ENCODE measurements at regions not wholly inside any gene's neighbourhood (a gene's known extent, or its start where the extent isn't known, plus 50 kb on each side); places are given as distances from the start of the nearest gene placed in this dataset.

DNA sequence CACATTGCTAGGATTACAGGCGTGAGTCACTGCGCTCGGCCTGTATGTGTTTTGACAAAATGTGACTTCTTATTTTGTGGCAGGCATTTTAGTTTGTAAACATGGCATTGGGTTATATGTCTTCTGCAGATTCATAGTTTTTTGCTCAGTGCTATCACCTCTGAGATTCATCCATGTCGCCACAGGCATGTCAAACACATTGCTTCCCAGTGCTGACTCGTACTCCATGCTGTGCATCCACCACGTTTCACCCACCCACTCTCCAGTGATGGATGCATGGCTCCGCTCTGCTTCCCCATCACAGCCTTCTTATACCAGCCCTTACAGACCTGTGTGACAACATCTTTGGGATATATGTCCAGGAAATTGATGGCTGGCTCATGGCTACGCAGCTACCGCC lies 158.8 kb downstream of the GAS1 start:
- H3F3A ChIP-seq (ENCODE audit: insufficient read depth, low read length), result no peaks in the 10 kb centered on the region

DNA sequence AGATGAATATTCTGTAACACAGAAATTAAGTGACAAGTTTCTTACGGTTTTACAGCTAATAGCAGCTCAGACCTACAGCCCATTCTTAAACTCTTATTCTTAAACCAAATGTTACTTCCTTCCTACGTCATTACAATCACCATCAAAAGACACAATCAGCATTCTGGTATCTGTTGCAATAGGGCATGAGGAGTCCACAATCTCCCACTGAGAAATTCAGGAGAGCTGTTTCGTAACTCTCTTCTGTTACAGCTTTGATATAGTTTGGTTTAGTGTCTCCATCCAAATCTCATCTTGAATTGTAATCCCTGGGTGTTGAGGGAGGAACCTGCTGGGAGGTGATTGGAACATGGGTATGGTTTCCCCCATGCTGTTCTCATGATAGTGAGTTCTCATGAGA lies 163.4 kb downstream of the GAS1 start:
- no peaks in the 10 kb centered on the region for H3K27me3 ChIP-seq (ENCODE audit: insufficient read depth, low read length)
- TF ChIP-seq, protein P1, sequence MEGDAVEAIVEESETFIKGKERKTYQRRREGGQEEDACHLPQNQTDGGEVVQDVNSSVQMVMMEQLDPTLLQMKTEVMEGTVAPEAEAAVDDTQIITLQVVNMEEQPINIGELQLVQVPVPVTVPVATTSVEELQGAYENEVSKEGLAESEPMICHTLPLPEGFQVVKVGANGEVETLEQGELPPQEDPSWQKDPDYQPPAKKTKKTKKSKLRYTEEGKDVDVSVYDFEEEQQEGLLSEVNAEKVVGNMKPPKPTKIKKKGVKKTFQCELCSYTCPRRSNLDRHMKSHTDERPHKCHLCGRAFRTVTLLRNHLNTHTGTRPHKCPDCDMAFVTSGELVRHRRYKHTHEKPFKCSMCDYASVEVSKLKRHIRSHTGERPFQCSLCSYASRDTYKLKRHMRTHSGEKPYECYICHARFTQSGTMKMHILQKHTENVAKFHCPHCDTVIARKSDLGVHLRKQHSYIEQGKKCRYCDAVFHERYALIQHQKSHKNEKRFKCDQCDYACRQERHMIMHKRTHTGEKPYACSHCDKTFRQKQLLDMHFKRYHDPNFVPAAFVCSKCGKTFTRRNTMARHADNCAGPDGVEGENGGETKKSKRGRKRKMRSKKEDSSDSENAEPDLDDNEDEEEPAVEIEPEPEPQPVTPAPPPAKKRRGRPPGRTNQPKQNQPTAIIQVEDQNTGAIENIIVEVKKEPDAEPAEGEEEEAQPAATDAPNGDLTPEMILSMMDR (IDR thresholded peaks at IDR 0.05; ENCODE audit: low read length), result no peak
- TF ChIP-seq EZH2 (IDR thresholded peaks at IDR 0.05; ENCODE audit: borderline replicate concordance, low read length), result no peak
- H3K79me2 ChIP-seq (ENCODE audit: insufficient read depth, low read length), result no peaks in the 10 kb centered on the region
- no peak overlapping the region for H3K9ac ChIP-seq (ENCODE audit: low read length)
- H3K36me3 ChIP-seq (ENCODE audit: insufficient read depth, low read length), result no peaks in the 10 kb centered on the region
- H3K9me2 ChIP-seq (ENCODE audit: low read depth, low read length), result no peaks in the 10 kb centered on the region
- no peaks in the 10 kb centered on the region for H3F3A ChIP-seq (ENCODE audit: insufficient read depth, low read length)
- no peak overlapping the region for H3K4me2 ChIP-seq (ENCODE audit: low read length)
- H3K27ac ChIP-seq (ENCODE audit: low read depth, low read length, poor library complexity, severe bottlenecking), result no peak overlapping the region
- no peaks in the 10 kb centered on the region for H3K9me3 ChIP-seq (ENCODE audit: low read length)
- H3K4me3 ChIP-seq (ENCODE audit: low read depth, low read length, poor library complexity, severe bottlenecking), result no peak overlapping the region
- no peaks in the 10 kb centered on the region for H4K20me1 ChIP-seq (ENCODE audit: insufficient read depth, low read length)
- H3K4me1 ChIP-seq (ENCODE audit: insufficient read depth, low read length, severe bottlenecking), result no peaks in the 10 kb centered on the region
- no peak overlapping the region for H2AFZ ChIP-seq (ENCODE audit: low read length)

More for the DNA sequence above, 158.8 kb downstream of the GAS1 start:
- TF ChIP-seq EZH2 (IDR thresholded peaks at IDR 0.05; ENCODE audit: borderline replicate concordance, low read length), result no peak
- TF ChIP-seq, protein P1 (IDR thresholded peaks at IDR 0.05; ENCODE audit: low read length), result no peak
- Histone ChIP-seq H3K9me3 (ENCODE audit: low read length) (no peaks in the 10 kb centered on the region), H4K20me1 (ENCODE audit: insufficient read depth, low read length) (no peaks in the 10 kb centered on the region), H3K4me1 (ENCODE audit: insufficient read depth, low read length, severe bottlenecking) (no peaks in the 10 kb centered on the region), H3K9me2 (ENCODE audit: low read depth, low read length) (no peaks in the 10 kb centered on the region), H3K9ac (ENCODE audit: low read length) (no peak overlapping the region), H3K36me3 (ENCODE audit: insufficient read depth, low read length) (no peaks in the 10 kb centered on the region), H3K27ac (ENCODE audit: low read depth, low read length, poor library complexity, severe bottlenecking) (no peak overlapping the region), H3K4me3 (ENCODE audit: low read depth, low read length, poor library complexity, severe bottlenecking) (no peak overlapping the region), H2AFZ (ENCODE audit: low read length) (no peak overlapping the region), H3K4me2 (ENCODE audit: low read length) (no peak overlapping the region), H3K79me2 (ENCODE audit: insufficient read depth, low read length) (no peaks in the 10 kb centered on the region), H3K27me3 (ENCODE audit: insufficient read depth, low read length) (no peaks in the 10 kb centered on the region)

DNA sequence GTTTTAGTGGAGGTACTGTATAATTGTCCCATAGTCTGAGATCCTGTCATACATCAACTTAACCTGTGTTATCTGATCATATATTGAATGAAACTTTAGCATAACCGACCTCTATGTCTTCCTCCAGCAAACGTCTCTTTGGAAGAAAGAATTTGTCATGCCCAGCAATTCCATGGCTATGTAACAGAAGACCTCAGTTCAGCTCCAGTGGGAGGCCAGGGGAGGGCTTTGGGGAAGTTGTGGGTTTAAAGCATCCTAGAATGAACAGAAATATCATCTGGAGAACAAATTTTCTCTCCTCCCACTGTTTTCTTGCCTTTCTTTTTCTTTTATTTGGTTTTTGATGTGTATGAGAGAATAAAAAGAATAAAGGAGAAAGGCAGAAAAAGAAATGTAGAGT lies 164.5 kb downstream of the GAS1 start:
- Histone ChIP-seq H2AFZ (ENCODE audit: low read length) (no peak overlapping the region), H3K27me3 (ENCODE audit: insufficient read depth, low read length) (no peaks in the 10 kb centered on the region), H3F3A (ENCODE audit: insufficient read depth, low read length) (no peaks in the 10 kb centered on the region), H3K9me2 (ENCODE audit: low read depth, low read length) (no peaks in the 10 kb centered on the region), H3K79me2 (ENCODE audit: insufficient read depth, low read length) (no peaks in the 10 kb centered on the region), H3K36me3 (ENCODE audit: insufficient read depth, low read length) (no peaks in the 10 kb centered on the region), H3K4me2 (ENCODE audit: low read length) (no peak overlapping the region), H3K9me3 (ENCODE audit: low read length) (no peaks in the 10 kb centered on the region), H3K27ac (ENCODE audit: low read depth, low read length, poor library complexity, severe bottlenecking) (no peak overlapping the region), H3K4me1 (ENCODE audit: insufficient read depth, low read length, severe bottlenecking) (no peaks in the 10 kb centered on the region), H3K4me3 (ENCODE audit: low read depth, low read length, poor library complexity, severe bottlenecking) (no peak overlapping the region), H3K9ac (ENCODE audit: low read length) (no peak overlapping the region), H4K20me1 (ENCODE audit: insufficient read depth, low read length) (no peaks in the 10 kb centered on the region)
- no peak for TF ChIP-seq EZH2 (IDR thresholded peaks at IDR 0.05; ENCODE audit: borderline replicate concordance, low read length)
- TF ChIP-seq, protein P1 (IDR thresholded peaks at IDR 0.05; ENCODE audit: low read length), result no peak

All from OCI-LY1 (cell line).